A673 (cell line): ENCODE measurements at regions not wholly inside any gene's neighbourhood (a gene's known extent, or its start where the extent isn't known, plus 50 kb on each side); places are given as distances from the start of the nearest gene placed in this dataset.

ENCODE experiments used
- CTCF ChIP-seq: fragments of 300-800, 200-600 bp; sonication (generic); conservative IDR thresholded peaks from 2 replicates; pipeline ENCODE4 v1.5.1; 2017; ENCODE audit warnings: low read depth, mild to moderate bottlenecking, antibody characterized with exemption, low read length, moderate library complexity, mixed read lengths
- EZH2 ChIP-seq: fragments of 200-600 bp; sonication (generic); IDR thresholded peaks from 2 replicates; pipeline ENCODE4 v1.6.1; 2017; ENCODE audit warnings: borderline replicate concordance, low read depth, mild to moderate bottlenecking, mixed read lengths, antibody characterized with exemption, low read length; ENCODE audit not compliant: poor library complexity, severe bottlenecking

- no peak for TF ChIP-seq EZH2
- no peak for TF ChIP-seq CTCF
These were observed 181.8 kb upstream of the RAG2 start for GRCh38 chr11:36779791-36780190.
